Astrocyte of the spinal cord (primary cell): ENCODE measurements at regions not wholly inside any gene's neighbourhood (a gene's known extent, or its start where the extent isn't known, plus 50 kb on each side); places are given as distances from the start of the nearest gene placed in this dataset.

Source experiments
- DNase-seq: peaks from one replicate; pipeline ENCODE4 v3.0.0; 2011; ENCODE audit warnings: low read depth, low spot score
- H3K4me3 ChIP-seq: 2 replicates; pipeline ENCODE4 v1.5.1; 2011; ENCODE audit warnings: low read depth, mild to moderate bottlenecking, low read length, moderate library complexity
- in situ Hi-C: cut with HindIII; loops from 2 replicates; pipeline ENCODE4 v1.10.0; 2017; ENCODE audit warnings: low sequenced_read_pairs
- TF ChIP-seq, protein P1 (sequence below): IDR thresholded peaks from 2 replicates; pipeline ENCODE4 v1.5.1; 2012; ENCODE audit warnings: low read depth, mild to moderate bottlenecking, low read length, inconsistent platforms

DNA sequence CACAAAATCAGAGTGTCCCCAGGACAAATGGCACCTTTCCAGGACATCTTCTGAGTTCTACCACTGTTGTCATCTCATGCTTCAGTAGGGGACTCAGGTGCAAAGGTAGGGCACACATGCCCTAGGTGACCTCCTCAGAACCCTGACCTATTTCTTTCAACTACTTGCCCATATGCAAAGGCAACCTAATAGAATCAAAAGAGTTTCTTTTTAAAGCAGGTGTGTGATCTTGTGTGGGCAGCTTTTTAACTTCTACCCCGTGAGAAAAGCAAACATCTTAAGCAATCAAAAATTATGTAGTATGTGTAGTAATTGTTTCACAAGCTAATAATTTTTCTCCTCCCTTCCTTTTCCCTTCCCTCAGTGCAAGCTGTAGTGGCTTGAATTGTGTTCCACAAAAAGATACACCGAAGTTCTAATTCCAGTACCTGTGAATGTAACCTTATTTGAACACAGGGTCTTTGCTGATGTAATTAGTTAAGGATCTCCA is 333.1 kb downstream of the RND3 start:
- in situ Hi-C loops: no loop called here
- no peak for DNase-seq
- TF ChIP-seq, protein P1, sequence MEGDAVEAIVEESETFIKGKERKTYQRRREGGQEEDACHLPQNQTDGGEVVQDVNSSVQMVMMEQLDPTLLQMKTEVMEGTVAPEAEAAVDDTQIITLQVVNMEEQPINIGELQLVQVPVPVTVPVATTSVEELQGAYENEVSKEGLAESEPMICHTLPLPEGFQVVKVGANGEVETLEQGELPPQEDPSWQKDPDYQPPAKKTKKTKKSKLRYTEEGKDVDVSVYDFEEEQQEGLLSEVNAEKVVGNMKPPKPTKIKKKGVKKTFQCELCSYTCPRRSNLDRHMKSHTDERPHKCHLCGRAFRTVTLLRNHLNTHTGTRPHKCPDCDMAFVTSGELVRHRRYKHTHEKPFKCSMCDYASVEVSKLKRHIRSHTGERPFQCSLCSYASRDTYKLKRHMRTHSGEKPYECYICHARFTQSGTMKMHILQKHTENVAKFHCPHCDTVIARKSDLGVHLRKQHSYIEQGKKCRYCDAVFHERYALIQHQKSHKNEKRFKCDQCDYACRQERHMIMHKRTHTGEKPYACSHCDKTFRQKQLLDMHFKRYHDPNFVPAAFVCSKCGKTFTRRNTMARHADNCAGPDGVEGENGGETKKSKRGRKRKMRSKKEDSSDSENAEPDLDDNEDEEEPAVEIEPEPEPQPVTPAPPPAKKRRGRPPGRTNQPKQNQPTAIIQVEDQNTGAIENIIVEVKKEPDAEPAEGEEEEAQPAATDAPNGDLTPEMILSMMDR: no peak
- H3K4me3 ChIP-seq: no peak overlapping the region

- DNase-seq: no peak
- in situ Hi-C loops: no loop called here
- TF ChIP-seq, protein P1: no peak
- H3K4me3 ChIP-seq: no peak overlapping the region
Observed at GRCh38 chr2:150153646-150154307, 333.7 kb downstream of the RND3 start.

- TF ChIP-seq, protein P1: no peak
- no peak overlapping the region for H3K4me3 ChIP-seq
- no peak for DNase-seq
- in situ Hi-C loops: no loop called here
Observed at GRCh38 chr2:150152230-150152629, 335.2 kb downstream of the RND3 start.

GRCh38 chr2:150150144-150150543 is 337.3 kb downstream of the RND3 start:
- in situ Hi-C loops: no loop called here
- TF ChIP-seq, protein P1: no peak

GRCh38 chr2:150147889-150148683 is 339.4 kb downstream of the RND3 start:
- in situ Hi-C loops: no loop called here
- DNase-seq: peak; percentile 67
- TF ChIP-seq, protein P1: no peak
- H3K4me3 ChIP-seq: no peak overlapping the region

More at GRCh38 chr2:150150144-150150543, 337.3 kb downstream of the RND3 start:
- no peak for DNase-seq
- no peak overlapping the region for H3K4me3 ChIP-seq

DNA sequence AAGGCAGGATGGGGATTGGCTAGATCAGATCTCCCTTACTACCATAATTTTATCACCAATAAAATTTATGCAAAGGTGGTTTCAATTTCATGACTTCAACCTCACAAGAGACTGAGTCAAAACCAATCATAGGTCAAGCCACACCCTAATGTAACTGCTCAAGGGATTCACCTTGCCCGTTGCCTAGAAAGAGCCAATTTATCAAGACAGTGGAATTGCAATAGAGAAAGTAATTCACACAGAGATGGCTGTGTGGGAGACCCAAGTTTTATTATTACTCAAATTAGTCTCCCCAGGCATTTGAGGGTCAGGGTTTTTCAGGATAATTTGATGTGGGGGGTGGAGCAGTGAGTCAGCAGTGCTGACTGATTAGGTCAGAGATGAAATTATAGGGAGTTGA is 340.6 kb downstream of the RND3 start:
- in situ Hi-C loops: no loop called here
- DNase-seq: no peak
- no peak overlapping the region for H3K4me3 ChIP-seq
- TF ChIP-seq, protein P1: no peak
